HFF-Myc (cell line): ENCODE measurements at regions not wholly inside any gene's neighbourhood (a gene's known extent, or its start where the extent isn't known, plus 50 kb on each side); places are given as distances from the start of the nearest gene placed in this dataset.

ENCODE experiments used
- DNase-seq: peaks from one replicate; pipeline ENCODE4 v3.0.0-alpha.2; 2011; ENCODE audit warnings: low read depth; ENCODE audit errors: extremely low read depth
- H3K4me3 ChIP-seq: replicated peaks from 2 replicates; pipeline ENCODE4 v1.5.1; 2011; ENCODE audit warnings: low read depth, mild to moderate bottlenecking, control low read depth, low read length
- CTCF ChIP-seq: IDR thresholded peaks from 2 replicates; pipeline ENCODE4 v1.5.1; 2012; ENCODE audit warnings: mild to moderate bottlenecking, low read depth, low read length, control low read depth; ENCODE audit errors: missing control alignments

GRCh38 chr2:217249121-217250012, 389.5 kb upstream of the TNP1 start:
- no peak for TF ChIP-seq CTCF
- DNase-seq, result no peak
- H3K4me3 ChIP-seq, result no peak overlapping the region

- no peak for TF ChIP-seq CTCF
- no peak for DNase-seq
- no peak overlapping the region for H3K4me3 ChIP-seq
Measured at GRCh38 chr2:217248312-217248935, 388.6 kb upstream of the TNP1 start.

GRCh38 chr2:217247476-217247875, 387.6 kb upstream of the TNP1 start:
- no peak for DNase-seq
- no peak overlapping the region for H3K4me3 ChIP-seq
- TF ChIP-seq CTCF, result no peak

GRCh38 chr2:217246108-217246507, 386.2 kb upstream of the TNP1 start:
- TF ChIP-seq CTCF, result no peak
- no peak for DNase-seq
- no peak overlapping the region for H3K4me3 ChIP-seq

- no peak for TF ChIP-seq CTCF
- H3K4me3 ChIP-seq, result no peak overlapping the region
- no peak for DNase-seq
Measured at GRCh38 chr2:217244815-217245214, 385.0 kb upstream of the TNP1 start.

GRCh38 chr2:217242947-217243346, 383.1 kb upstream of the TNP1 start:
- DNase-seq, result no peak
- TF ChIP-seq CTCF, result no peak
- no peak overlapping the region for H3K4me3 ChIP-seq
